ENCODE measurements at regions not wholly inside any gene's neighbourhood (a gene's known extent, or its start where the extent isn't known, plus 50 kb on each side); places are given as distances from the start of the nearest gene placed in this dataset.

DNA sequence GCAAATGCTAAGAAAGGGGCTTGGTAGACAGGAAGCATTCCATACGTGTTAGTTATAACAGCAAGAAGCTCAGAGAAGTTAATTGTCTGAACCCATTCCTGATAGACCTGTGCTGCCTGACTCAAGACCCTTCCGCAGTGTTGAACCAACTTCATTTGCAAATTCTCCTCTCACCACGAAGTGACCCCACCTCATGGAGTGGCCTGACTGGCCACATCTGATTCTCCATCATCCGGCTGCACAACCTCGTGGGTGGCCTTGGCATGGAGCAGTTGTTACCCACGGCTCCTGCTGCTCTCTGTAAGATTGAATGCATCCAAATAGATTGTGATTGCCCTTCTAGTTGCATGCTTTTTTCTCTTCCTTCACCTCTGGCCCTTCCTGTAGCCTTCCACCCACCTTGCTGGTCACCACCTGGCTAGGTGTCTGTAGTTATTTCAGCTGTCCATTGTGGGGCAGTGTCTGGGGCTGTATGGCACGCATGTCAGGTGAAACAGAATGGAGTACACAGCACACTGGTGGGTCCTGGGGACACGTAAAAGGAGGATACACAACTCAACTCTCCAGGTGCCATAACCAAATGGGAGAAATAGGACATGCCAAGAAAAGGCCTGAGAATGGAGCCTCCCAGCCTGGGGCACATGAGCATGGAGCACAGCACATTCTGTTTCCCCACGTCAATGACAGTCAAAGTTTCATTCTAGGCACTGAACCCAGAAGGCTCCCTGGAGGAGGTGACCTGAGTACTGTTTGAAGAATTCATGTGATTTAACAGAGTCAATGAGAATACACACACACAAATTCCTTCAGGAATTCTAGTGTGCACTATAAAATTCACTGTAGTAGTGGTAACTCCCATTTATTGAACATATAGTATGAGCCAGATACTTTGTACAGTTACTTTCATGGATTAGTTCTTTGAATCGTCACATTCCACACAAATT is 70.5 kb upstream of the PTCH1 start:
- POLR2A ChIA-PET, result no interaction called here
- no peak for DNase-seq
- CTCF ChIA-PET, result no interaction called here
- no peak overlapping the region for H3K4me3 ChIP-seq (ENCODE audit: control extremely low read depth in 1 of 5, extremely low read depth in 1 of 5, insufficient read depth in 1 of 5, low read depth in 2 of 5, low read length in 4 of 5)
- H3K9me3 ChIP-seq (ENCODE audit: control extremely low read depth in 1 of 3, control insufficient read depth in 2 of 3, insufficient read depth in 1 of 3, low read length in 2 of 3), result no peaks in the 10 kb centered on the region
- no peaks in the 10 kb centered on the region for H3K79me2 ChIP-seq (ENCODE audit: control insufficient read depth, insufficient read depth, low read length)
- H3K9me3 Mint-ChIP-seq (ENCODE audit: insufficient read depth), result no peaks in the 10 kb centered on the region
- peaks cover 16% of the 10 kb centered on the region for H3K27me3 Mint-ChIP-seq
- H3K27me3 ChIP-seq (replicated peaks in 1 of 4; ENCODE audit: control extremely low read depth in 1 of 4, control insufficient read depth in 3 of 4, insufficient read depth in 4 of 4, low read length in 3 of 4), result peaks cover 0 to 6% (median 0%) of the 10 kb centered on the region in 4 experiments
- 90% methylated on average over 8 of the region's 10 CpGs for WGBS (ENCODE audit: insufficient coverage)
- no peak for TF ChIP-seq EZH2 (IDR thresholded peaks at IDR 0.05; ENCODE audit: borderline replicate concordance, insufficient read depth, low read depth, low read length, poor library complexity, severe bottlenecking)
- TF ChIP-seq, protein P1, sequence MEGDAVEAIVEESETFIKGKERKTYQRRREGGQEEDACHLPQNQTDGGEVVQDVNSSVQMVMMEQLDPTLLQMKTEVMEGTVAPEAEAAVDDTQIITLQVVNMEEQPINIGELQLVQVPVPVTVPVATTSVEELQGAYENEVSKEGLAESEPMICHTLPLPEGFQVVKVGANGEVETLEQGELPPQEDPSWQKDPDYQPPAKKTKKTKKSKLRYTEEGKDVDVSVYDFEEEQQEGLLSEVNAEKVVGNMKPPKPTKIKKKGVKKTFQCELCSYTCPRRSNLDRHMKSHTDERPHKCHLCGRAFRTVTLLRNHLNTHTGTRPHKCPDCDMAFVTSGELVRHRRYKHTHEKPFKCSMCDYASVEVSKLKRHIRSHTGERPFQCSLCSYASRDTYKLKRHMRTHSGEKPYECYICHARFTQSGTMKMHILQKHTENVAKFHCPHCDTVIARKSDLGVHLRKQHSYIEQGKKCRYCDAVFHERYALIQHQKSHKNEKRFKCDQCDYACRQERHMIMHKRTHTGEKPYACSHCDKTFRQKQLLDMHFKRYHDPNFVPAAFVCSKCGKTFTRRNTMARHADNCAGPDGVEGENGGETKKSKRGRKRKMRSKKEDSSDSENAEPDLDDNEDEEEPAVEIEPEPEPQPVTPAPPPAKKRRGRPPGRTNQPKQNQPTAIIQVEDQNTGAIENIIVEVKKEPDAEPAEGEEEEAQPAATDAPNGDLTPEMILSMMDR (IDR thresholded peaks at IDR 0.05), result no peak
- no peaks in the 10 kb centered on the region for H3K4me1 ChIP-seq (ENCODE audit: control insufficient read depth in 2 of 2, insufficient read depth in 2 of 2, low read length in 2 of 2)
- no peak overlapping the region for H3K27ac ChIP-seq (ENCODE audit: low read length in 2 of 2)
- ATAC-seq (ENCODE audit: low read depth), result no peak
- H3K9ac ChIP-seq (ENCODE audit: low read length), result no peak overlapping the region
- intact Hi-C loops (cut with micrococcal nuclease), result no loop called here
- no peaks in the 10 kb centered on the region for H4K20me1 ChIP-seq (ENCODE audit: control insufficient read depth, insufficient read depth, low read length, poor library complexity, severe bottlenecking)
- no peaks in the 10 kb centered on the region for H3K36me3 ChIP-seq (replicated peaks in 1 of 2; ENCODE audit: control extremely low read depth in 1 of 2, control insufficient read depth in 1 of 2, extremely low read depth in 1 of 2, insufficient read depth in 2 of 2, low read length in 1 of 2)
- H3K4me2 ChIP-seq (replicated peaks; ENCODE audit: low read depth, low read length, poor library complexity, severe bottlenecking), result no peak overlapping the region
- H3K4me3 Mint-ChIP-seq, result no peak overlapping the region
- no peak overlapping the region for H3K27ac Mint-ChIP-seq
- H3K4me1 Mint-ChIP-seq, result no peaks in the 10 kb centered on the region
- no peak overlapping the region for H2AFZ ChIP-seq (ENCODE audit: insufficient read depth, low read depth, low read length, poor library complexity, severe bottlenecking)

DNA sequence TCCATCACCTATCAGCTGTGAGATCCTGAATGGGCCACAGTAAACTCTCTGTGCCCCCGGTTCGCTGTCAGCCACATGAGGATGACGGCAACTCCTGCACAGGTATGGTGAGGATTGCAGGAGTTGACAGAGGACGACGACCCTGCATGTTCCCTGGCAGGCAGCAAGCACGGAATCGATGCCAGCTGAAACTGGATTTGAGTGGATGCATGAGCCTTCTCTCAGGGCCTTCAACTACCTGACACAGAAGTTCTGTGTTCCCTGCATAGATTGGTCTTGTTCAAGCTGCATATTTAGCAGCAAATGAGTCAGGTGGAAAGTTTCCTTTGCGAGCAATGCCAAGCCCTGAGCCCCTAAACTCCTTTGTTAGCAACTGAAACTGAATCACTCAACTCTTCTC is 69.6 kb upstream of the PTCH1 start:
- Mint-ChIP-seq H3K27me3 (peaks cover 19% of the 10 kb centered on the region), H3K27ac (no peak overlapping the region), H3K4me1 (no peaks in the 10 kb centered on the region), H3K4me3 (no peak overlapping the region), H3K9me3 (ENCODE audit: insufficient read depth) (no peaks in the 10 kb centered on the region)
- Histone ChIP-seq H3K27me3 (replicated peaks in 1 of 4; ENCODE audit: control extremely low read depth in 1 of 4, control insufficient read depth in 3 of 4, insufficient read depth in 4 of 4, low read length in 3 of 4) (peaks cover 0 to 6% (median 0%) of the 10 kb centered on the region in 4 experiments), H3K4me3 (ENCODE audit: control extremely low read depth in 1 of 5, extremely low read depth in 1 of 5, insufficient read depth in 1 of 5, low read depth in 2 of 5, low read length in 4 of 5) (no peak overlapping the region), H4K20me1 (ENCODE audit: control insufficient read depth, insufficient read depth, low read length, poor library complexity, severe bottlenecking) (no peaks in the 10 kb centered on the region), H3K4me2 (replicated peaks; ENCODE audit: low read depth, low read length, poor library complexity, severe bottlenecking) (no peak overlapping the region), H3K79me2 (ENCODE audit: control insufficient read depth, insufficient read depth, low read length) (no peaks in the 10 kb centered on the region), H3K4me1 (ENCODE audit: control insufficient read depth in 2 of 2, insufficient read depth in 2 of 2, low read length in 2 of 2) (no peaks in the 10 kb centered on the region), H3K36me3 (replicated peaks in 1 of 2; ENCODE audit: control extremely low read depth in 1 of 2, control insufficient read depth in 1 of 2, extremely low read depth in 1 of 2, insufficient read depth in 2 of 2, low read length in 1 of 2) (no peaks in the 10 kb centered on the region), H3K9ac (ENCODE audit: low read length) (no peak overlapping the region), H2AFZ (ENCODE audit: insufficient read depth, low read depth, low read length, poor library complexity, severe bottlenecking) (no peak overlapping the region), H3K9me3 (ENCODE audit: control extremely low read depth in 1 of 3, control insufficient read depth in 2 of 3, insufficient read depth in 1 of 3, low read length in 2 of 3) (no peaks in the 10 kb centered on the region), H3K27ac (ENCODE audit: low read length in 2 of 2) (no peak overlapping the region)
- POLR2A ChIA-PET, result no interaction called here
- CTCF ChIA-PET, result no interaction called here
- ATAC-seq (ENCODE audit: low read depth) (no peak), DNase-seq (no peak)
- intact Hi-C loops (cut with micrococcal nuclease), result no loop called here
- no peak for TF ChIP-seq EZH2 (IDR thresholded peaks at IDR 0.05; ENCODE audit: borderline replicate concordance, insufficient read depth, low read depth, low read length, poor library complexity, severe bottlenecking)
- TF ChIP-seq, protein P1 (IDR thresholded peaks at IDR 0.05), result no peak
- WGBS (ENCODE audit: insufficient coverage), result 92% methylated on average over 8 of the region's 8 CpGs
